Caco-2 (cell line): ENCODE measurements at regions not wholly inside any gene's neighbourhood (a gene's known extent, or its start where the extent isn't known, plus 50 kb on each side); places are given as distances from the start of the nearest gene placed in this dataset.

Source experiments
- BruUV-seq: library from RNA; stranded (reverse); fragments of 400-500 nt; replicated peaks from 2 replicates; lab custom pipeline; 2021; lab: Mats Ljungman, UMichigan
- CTCF ChIA-PET: fragments of 300-600 bp; sonication (Branson Sonifier 250); formaldehyde crosslinking; loops from one replicate; lab custom pipeline; 2022; ENCODE audit warnings: antibody characterized with exemption; lab: Charles Lee
- POLR2A ChIA-PET: fragments of 300-600 bp; sonication (Branson Sonifier 250); formaldehyde crosslinking; loops from one replicate; lab custom pipeline; 2022; ENCODE audit warnings: antibody characterized with exemption; lab: Charles Lee
- DNase-seq, 2 experiments: peaks; one replicate each; pipeline versions ENCODE4 v3.0.0 to v3.0.0-alpha.2; 2020 to 2022
- H3K27me3 ChIP-seq: replicated peaks from 2 replicates; pipeline ENCODE4 v1.6.0; 2011; ENCODE audit warnings: low read length; ENCODE audit not compliant: control insufficient read depth, insufficient read depth
- H3K36me3 ChIP-seq: 2 replicates; pipeline ENCODE4 v1.5.1; 2011; ENCODE audit warnings: low read length; ENCODE audit not compliant: control insufficient read depth, insufficient read depth
- H3K4me1 ChIP-seq: fragments of 250-450 bp; sonication (Bioruptor Pico); 2 replicates; pipeline ENCODE4 v1.5.1; 2020; ENCODE audit warnings: mild to moderate bottlenecking
- H3K4me3 ChIP-seq: 2 replicates; pipeline ENCODE4 v1.5.1; 2011; ENCODE audit warnings: low read depth, mild to moderate bottlenecking, control low read depth, low read length
- H3K9me3 ChIP-seq: fragments of 250-450 bp; sonication (Bioruptor Pico); 2 replicates; pipeline ENCODE4 v1.5.1; 2020; ENCODE audit warnings: mild to moderate bottlenecking, moderate library complexity
- H3K27ac Mint-ChIP-seq: one replicate; pipeline ENCODE4 v1.8.0; 2022; ENCODE audit warnings: mixed read lengths; ENCODE audit not compliant: unreplicated experiment
- H3K27me3 Mint-ChIP-seq: one replicate; pipeline ENCODE4 v1.8.0; 2022; ENCODE audit warnings: mixed read lengths; ENCODE audit not compliant: insufficient read depth, unreplicated experiment
- H3K36me3 Mint-ChIP-seq: one replicate; pipeline ENCODE4 v1.8.0; 2022; ENCODE audit warnings: mild to moderate bottlenecking, mixed read lengths; ENCODE audit not compliant: insufficient read depth, unreplicated experiment
- H3K4me1 Mint-ChIP-seq: one replicate; pipeline ENCODE4 v1.8.0; 2022; ENCODE audit warnings: low read depth, mixed read lengths; ENCODE audit not compliant: unreplicated experiment
- H3K4me3 Mint-ChIP-seq: one replicate; pipeline ENCODE4 v1.8.0; 2022; ENCODE audit warnings: mild to moderate bottlenecking, moderate library complexity, mixed read lengths; ENCODE audit not compliant: unreplicated experiment
- H3K9me3 Mint-ChIP-seq: one replicate; pipeline ENCODE4 v1.8.0; 2022; ENCODE audit warnings: mixed read lengths; ENCODE audit not compliant: unreplicated experiment
- intact Hi-C: fragments of 100-400 bp; cut with micrococcal nuclease; formaldehyde crosslinking; loops from one replicate; pipeline ENCODE4 v1.10.0; 2022; ENCODE audit not compliant: unreplicated experiment
- TF ChIP-seq, protein P1 (sequence below), 2 experiments: fragments of 200-600 bp in 1 of 2; IDR thresholded peaks; 1 replicate in 1 of 2; 2 replicates in 1 of 2; pipeline versions ENCODE4 v1.5.1 to v1.8.0; 2011 to 2022; ENCODE audit warnings: antibody characterized with exemption in 1 of 2, control low read depth in 1 of 2, inconsistent platforms in 1 of 2, low read depth in 1 of 2, low read length in 1 of 2, mild to moderate bottlenecking in 1 of 2, moderate library complexity in 1 of 2; ENCODE audit not compliant: insufficient read depth in 1 of 2, severe bottlenecking in 1 of 2, unreplicated experiment in 1 of 2

DNA sequence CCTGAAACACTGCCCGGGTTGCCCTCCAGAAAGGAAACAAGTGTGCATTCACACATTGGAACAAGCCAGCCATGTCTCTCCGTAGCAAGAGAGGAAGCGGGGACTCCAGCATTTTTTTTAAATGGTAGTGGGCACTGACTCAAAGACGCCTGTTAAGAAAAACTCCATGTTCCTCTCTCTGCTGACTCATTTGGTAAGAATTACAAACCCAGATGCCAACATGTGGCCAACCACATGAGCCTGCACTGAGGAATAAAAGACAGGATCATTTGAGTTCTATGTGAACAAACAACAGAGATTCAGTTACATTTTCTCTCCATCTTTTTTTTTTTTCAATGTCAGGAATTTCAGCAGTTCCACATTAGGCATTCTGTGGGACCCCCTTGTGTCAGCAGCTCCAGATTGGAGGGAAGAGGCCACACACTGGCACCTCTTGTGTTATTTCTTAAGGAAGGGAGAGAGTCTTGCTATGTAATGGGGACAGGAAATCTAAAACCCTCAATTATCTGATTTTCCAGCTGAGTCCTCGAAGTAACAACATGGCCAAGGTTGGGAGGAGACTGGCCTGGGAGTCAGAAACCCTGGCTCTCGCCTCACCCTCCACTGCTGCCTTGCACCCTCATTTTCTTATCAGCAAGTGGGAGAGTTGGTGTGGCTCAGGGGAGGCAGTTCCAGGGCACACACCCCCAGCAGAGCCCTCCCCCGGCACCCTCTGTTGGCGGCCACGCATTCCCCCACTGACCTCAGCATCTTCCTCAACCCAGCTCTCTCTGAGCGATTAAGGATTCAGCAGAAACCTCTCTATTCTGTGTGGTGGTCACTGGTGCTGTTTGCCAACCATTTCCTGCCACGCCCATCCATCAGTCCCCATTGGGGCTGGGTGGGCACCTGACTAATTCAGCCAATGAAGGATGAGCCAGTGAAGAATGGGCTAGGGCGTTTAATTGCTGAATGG is 173.0 kb downstream of the FOXL1 start:
- no peak overlapping the region for H3K4me3 ChIP-seq
- no peaks in the 10 kb centered on the region for H3K36me3 Mint-ChIP-seq
- no peaks in the 10 kb centered on the region for H3K4me1 ChIP-seq
- TF ChIP-seq, protein P1, sequence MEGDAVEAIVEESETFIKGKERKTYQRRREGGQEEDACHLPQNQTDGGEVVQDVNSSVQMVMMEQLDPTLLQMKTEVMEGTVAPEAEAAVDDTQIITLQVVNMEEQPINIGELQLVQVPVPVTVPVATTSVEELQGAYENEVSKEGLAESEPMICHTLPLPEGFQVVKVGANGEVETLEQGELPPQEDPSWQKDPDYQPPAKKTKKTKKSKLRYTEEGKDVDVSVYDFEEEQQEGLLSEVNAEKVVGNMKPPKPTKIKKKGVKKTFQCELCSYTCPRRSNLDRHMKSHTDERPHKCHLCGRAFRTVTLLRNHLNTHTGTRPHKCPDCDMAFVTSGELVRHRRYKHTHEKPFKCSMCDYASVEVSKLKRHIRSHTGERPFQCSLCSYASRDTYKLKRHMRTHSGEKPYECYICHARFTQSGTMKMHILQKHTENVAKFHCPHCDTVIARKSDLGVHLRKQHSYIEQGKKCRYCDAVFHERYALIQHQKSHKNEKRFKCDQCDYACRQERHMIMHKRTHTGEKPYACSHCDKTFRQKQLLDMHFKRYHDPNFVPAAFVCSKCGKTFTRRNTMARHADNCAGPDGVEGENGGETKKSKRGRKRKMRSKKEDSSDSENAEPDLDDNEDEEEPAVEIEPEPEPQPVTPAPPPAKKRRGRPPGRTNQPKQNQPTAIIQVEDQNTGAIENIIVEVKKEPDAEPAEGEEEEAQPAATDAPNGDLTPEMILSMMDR (IDR thresholded peaks at IDR 0.05; ENCODE audit: insufficient read depth in 1 of 2, low read depth in 1 of 2, low read length in 1 of 2, severe bottlenecking in 1 of 2, unreplicated experiment in 1 of 2): no peak
- intact Hi-C loops: no loop called here
- H3K4me1 Mint-ChIP-seq: no peaks in the 10 kb centered on the region
- H3K27me3 Mint-ChIP-seq: peaks cover 4% of the 10 kb centered on the region
- ChIA-PET POLR2A (no interaction called here), CTCF (no interaction called here)
- H3K9me3 Mint-ChIP-seq: no peaks in the 10 kb centered on the region
- no TSS peak for BruUV-seq
- DNase-seq: no peak
- H3K27me3 ChIP-seq: no peaks in the 10 kb centered on the region
- no peak overlapping the region for H3K4me3 Mint-ChIP-seq
- H3K9me3 ChIP-seq: no peaks in the 10 kb centered on the region
- H3K36me3 ChIP-seq: no peaks in the 10 kb centered on the region
- no peak overlapping the region for H3K27ac Mint-ChIP-seq

DNA sequence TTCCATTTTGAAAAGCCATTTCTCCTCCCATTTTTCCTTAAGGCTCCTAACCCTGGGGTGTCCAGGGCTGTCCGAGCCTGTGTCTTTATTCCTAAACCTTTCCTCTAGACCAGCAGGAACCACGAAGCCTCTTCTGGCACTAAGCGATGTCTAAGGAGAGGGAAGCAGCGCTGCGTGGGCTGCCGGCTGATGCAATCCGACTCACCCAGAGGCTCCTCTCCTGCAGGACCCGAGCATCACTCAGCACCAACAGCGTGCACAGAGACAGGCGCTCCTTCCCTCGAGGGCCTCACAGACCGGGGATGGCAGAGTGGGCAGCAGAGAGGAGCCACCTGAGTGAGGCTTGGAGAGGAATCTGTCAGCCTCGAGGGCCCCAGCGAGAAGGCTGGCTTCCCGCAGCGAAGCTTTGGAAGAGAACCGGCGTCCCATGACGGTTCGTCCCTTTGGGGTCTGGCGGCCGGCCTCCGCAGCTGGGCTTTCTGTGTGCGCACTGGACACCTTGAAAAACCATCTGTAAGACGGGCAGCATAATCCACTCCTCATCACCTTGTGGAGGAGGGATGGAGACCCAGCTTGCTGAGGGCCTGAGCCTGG is 174.3 kb downstream of the FOXL1 start:
- Mint-ChIP-seq H3K9me3 (no peaks in the 10 kb centered on the region), H3K27me3 (peaks cover 6% of the 10 kb centered on the region), H3K4me1 (no peaks in the 10 kb centered on the region), H3K27ac (no peak overlapping the region), H3K36me3 (no peaks in the 10 kb centered on the region), H3K4me3 (no peak overlapping the region)
- no peaks in the 10 kb centered on the region for H3K36me3 ChIP-seq
- intact Hi-C loops: no loop called here
- H3K9me3 ChIP-seq: no peaks in the 10 kb centered on the region
- no peaks in the 10 kb centered on the region for H3K27me3 ChIP-seq
- POLR2A ChIA-PET: no interaction called here
- TF ChIP-seq, protein P1 (IDR thresholded peaks at IDR 0.05; ENCODE audit: insufficient read depth in 1 of 2, low read depth in 1 of 2, low read length in 1 of 2, severe bottlenecking in 1 of 2, unreplicated experiment in 1 of 2): no peak
- H3K4me1 ChIP-seq: no peaks in the 10 kb centered on the region
- DNase-seq: no peak
- CTCF ChIA-PET: interaction anchor here (1.0 kb wide), 1 partner anchor 11 kb away, joined by 3 read pairs; no protein-coding TSS in a partner anchor
- no TSS peak for BruUV-seq
- no peak overlapping the region for H3K4me3 ChIP-seq

DNA sequence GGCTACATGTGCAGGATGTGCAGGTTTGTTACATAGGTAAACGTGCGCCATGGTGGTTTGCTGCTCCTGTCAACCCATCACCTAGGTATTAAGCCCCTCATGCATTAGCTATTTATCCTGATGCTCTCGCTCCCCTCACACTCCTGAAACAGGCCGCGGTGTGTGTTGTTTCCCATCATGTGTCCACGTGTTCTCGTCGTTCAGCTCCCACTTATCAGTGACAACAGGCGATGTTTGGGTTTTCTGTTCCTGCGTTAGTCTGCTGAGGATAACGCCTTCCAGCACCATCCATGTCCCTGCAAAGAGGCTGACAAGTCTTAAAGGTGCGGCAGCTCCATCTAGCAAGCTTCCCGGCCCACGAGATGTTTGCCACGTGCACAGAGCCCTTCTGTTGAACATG is 175.1 kb downstream of the FOXL1 start:
- POLR2A ChIA-PET: no interaction called here
- Histone ChIP-seq H3K9me3 (no peaks in the 10 kb centered on the region), H3K36me3 (no peaks in the 10 kb centered on the region), H3K4me3 (no peak overlapping the region), H3K27me3 (no peaks in the 10 kb centered on the region), H3K4me1 (no peaks in the 10 kb centered on the region)
- CTCF ChIA-PET: interaction anchor here (1.0 kb wide), 1 partner anchor 10 kb away, joined by 3 read pairs; no protein-coding TSS in a partner anchor
- no peaks in the 10 kb centered on the region for H3K4me1 Mint-ChIP-seq
- no TSS peak for BruUV-seq
- H3K4me3 Mint-ChIP-seq: no peak overlapping the region
- H3K27me3 Mint-ChIP-seq: peaks cover 6% of the 10 kb centered on the region
- TF ChIP-seq, protein P1 (IDR thresholded peaks at IDR 0.05; ENCODE audit: insufficient read depth in 1 of 2, low read depth in 1 of 2, low read length in 1 of 2, severe bottlenecking in 1 of 2, unreplicated experiment in 1 of 2): no peak
- no peaks in the 10 kb centered on the region for H3K9me3 Mint-ChIP-seq
- no peak overlapping the region for H3K27ac Mint-ChIP-seq
- DNase-seq: no peak
- intact Hi-C loops: no loop called here
- no peaks in the 10 kb centered on the region for H3K36me3 Mint-ChIP-seq
